Loucy (cell line): ENCODE measurements at regions not wholly inside any gene's neighbourhood (a gene's known extent, or its start where the extent isn't known, plus 50 kb on each side); places are given as distances from the start of the nearest gene placed in this dataset.

Experiments
- CTCF ChIP-seq: fragments of 200-600 bp; sonication (generic); conservative IDR thresholded peaks from 2 replicates; pipeline ENCODE4 v1.5.1; 2014; ENCODE audit warnings: mild to moderate bottlenecking, antibody characterized with exemption, low read length
- EZH2phosphoT487 ChIP-seq: fragments of 200-600 bp; IDR thresholded peaks from 2 replicates; pipeline ENCODE4 v1.6.1; 2018; ENCODE audit warnings: antibody characterized with exemption, mild to moderate bottlenecking, moderate library complexity, borderline replicate concordance

- TF ChIP-seq CTCF = no peak
- TF ChIP-seq EZH2phosphoT487 = no peak
These were observed 246.1 kb downstream of the DNAJB9 start for GRCh38 chr7:108815815-108816214.
